ENCODE measurements at regions not wholly inside any gene's neighbourhood (a gene's known extent, or its start where the extent isn't known, plus 50 kb on each side); places are given as distances from the start of the nearest gene placed in this dataset.

DNA sequence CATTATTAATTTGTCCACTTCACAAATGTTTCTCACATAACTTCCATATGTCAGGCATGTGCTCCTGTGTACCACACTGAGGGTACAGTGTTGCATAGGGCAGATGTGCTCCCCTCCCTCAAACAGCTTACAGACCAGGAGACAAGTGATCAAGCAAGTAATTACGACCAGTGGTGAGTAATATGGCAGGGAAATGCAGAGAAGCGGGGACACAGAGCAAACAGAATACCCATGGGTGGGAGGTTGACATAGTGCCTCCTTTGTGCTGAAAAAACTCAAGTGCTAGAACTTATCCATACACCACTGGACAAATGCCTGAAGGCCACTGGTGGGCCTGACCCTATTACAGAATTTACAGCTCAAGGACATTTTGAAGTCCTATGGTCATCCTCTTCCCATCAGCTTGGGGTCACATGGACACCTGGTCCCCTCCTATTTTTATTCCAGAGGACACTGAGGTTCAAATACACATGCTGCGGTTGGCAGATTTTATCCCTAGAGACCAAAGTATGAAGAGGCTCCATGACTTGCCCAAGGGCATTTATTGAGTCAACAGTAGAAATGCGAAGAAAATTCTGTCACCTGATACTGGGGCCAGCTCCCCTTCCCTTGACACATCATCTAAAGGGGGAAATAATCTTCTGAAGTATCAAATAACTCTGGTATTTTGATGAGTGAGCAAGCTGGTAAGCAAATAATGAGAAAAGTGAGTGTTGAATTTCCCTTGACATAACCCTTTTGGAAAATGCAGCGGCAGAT is 116.6 kb downstream of the QRSL1 start:
- Histone ChIP-seq H4K5ac (ENCODE audit: insufficient read length, low read depth, low read length) (no peak overlapping the region), H3K23me2 (ENCODE audit: insufficient read length, low read depth, low read length, poor library complexity, severe bottlenecking) (no peaks in the 10 kb centered on the region), H3K27ac (ENCODE audit: insufficient read length, low read depth, low read length) (no peak overlapping the region), H4K8ac (replicated peaks; ENCODE audit: insufficient read length, low read depth, low read length) (no peak overlapping the region), H3K27me3 (ENCODE audit: insufficient read depth, low read length) (no peaks in the 10 kb centered on the region), H3K79me2 (ENCODE audit: insufficient read depth, low read length) (no peaks in the 10 kb centered on the region), H2BK5ac (ENCODE audit: insufficient read length, low read length) (no peak overlapping the region), H2BK15ac (ENCODE audit: low read depth, low read length) (no peak overlapping the region), H3K18ac (ENCODE audit: insufficient read length, low read depth, low read length) (no peak overlapping the region), H2AK5ac (ENCODE audit: insufficient read length, low read length) (no peak overlapping the region), H2BK20ac (ENCODE audit: low read depth, low read length, poor library complexity, severe bottlenecking) (no peak overlapping the region), H4K20me1 (ENCODE audit: control insufficient read depth, insufficient read depth, insufficient read length) (no peaks in the 10 kb centered on the region), H3K9me3 (ENCODE audit: control insufficient read depth, low read depth, low read length) (peaks cover 14% of the 10 kb centered on the region), H3K14ac (ENCODE audit: insufficient read depth, low read length) (no peak overlapping the region), H3K4ac (ENCODE audit: low read depth, low read length) (no peak overlapping the region), H3K4me1 (ENCODE audit: insufficient read depth, low read length) (peaks cover 12% of the 10 kb centered on the region), H3K9ac (ENCODE audit: extremely low read depth, insufficient read length, low read length) (no peak overlapping the region), H2BK12ac (ENCODE audit: insufficient read length, low read depth, low read length) (no peak overlapping the region), H3K79me1 (ENCODE audit: insufficient read depth, low read depth, low read length, poor library complexity, severe bottlenecking) (no peaks in the 10 kb centered on the region), H3K23ac (ENCODE audit: insufficient read length, low read depth, low read length) (no peak overlapping the region), H3K56ac (ENCODE audit: insufficient read length, low read depth, low read length) (no peak overlapping the region), H3K4me2 (ENCODE audit: insufficient read depth, insufficient read length, low read length) (no peak overlapping the region), H2AFZ (ENCODE audit: low read length) (no peak overlapping the region), H4K91ac (ENCODE audit: insufficient read length, low read depth, low read length) (no peak overlapping the region), H3T11ph (ENCODE audit: low read length) (no peak overlapping the region), H2BK120ac (ENCODE audit: low read depth, low read length, poor library complexity, severe bottlenecking) (no peak overlapping the region)
- Mint-ChIP-seq H3K36me3 (ENCODE audit: insufficient read depth in 1 of 3, low read depth in 3 of 3) (peaks cover 15 to 29% (median 19%) of the 10 kb centered on the region in 3 experiments), H3K4me3 (no peak overlapping the region), H3K4me1 (peaks cover 43 to 48% of the 10 kb centered on the region in 2 experiments), H3K27ac (no peak overlapping the region), H3K9me3 (peaks cover 24 to 27% of the 10 kb centered on the region in 2 experiments), H3K27me3 (ENCODE audit: low read depth) (peaks cover 1% of the 10 kb centered on the region)
- no peak for DNase-seq
- WGBS (ENCODE audit: extremely low coverage, insufficient read length, low lambda C conversion rate), result no CpG with 5 or more reads among the region's 5 CpGs
- TF ChIP-seq CTCF (conservative IDR thresholded peaks at IDR 0.05), result no peak

Data from H9 (cell line).